Loucy (cell line): ENCODE measurements at regions not wholly inside any gene's neighbourhood (a gene's known extent, or its start where the extent isn't known, plus 50 kb on each side); places are given as distances from the start of the nearest gene placed in this dataset.

Source experiments
- CTCF ChIP-seq: fragments of 200-600 bp; sonication (generic); conservative IDR thresholded peaks from 2 replicates; pipeline ENCODE4 v1.5.1; 2014; ENCODE audit warnings: mild to moderate bottlenecking, antibody characterized with exemption, low read length
- EZH2phosphoT487 ChIP-seq: fragments of 200-600 bp; IDR thresholded peaks from 2 replicates; pipeline ENCODE4 v1.6.1; 2018; ENCODE audit warnings: antibody characterized with exemption, mild to moderate bottlenecking, moderate library complexity, borderline replicate concordance

GRCh38 chr6:111971866-111972532, 81.9 kb upstream of the CCN6 start:
- TF ChIP-seq CTCF (no peak), EZH2phosphoT487 (no peak)
